PC-3 (cell line): ENCODE measurements at regions not wholly inside any gene's neighbourhood (a gene's known extent, or its start where the extent isn't known, plus 50 kb on each side); places are given as distances from the start of the nearest gene placed in this dataset.

Source experiments
- ATAC-seq: fragments of 200-7000 bp; cut with Tn5 transposase; 2 replicates; pipeline ENCODE4 v1.9.1; 2020; ENCODE audit warnings: mild to moderate bottlenecking, moderate library complexity
- BruUV-seq: library from RNA; stranded (reverse); fragments of 400-500 nt; replicated peaks from 2 replicates; lab custom pipeline; 2021; lab: Mats Ljungman, UMichigan
- CTCF ChIA-PET: fragments of 300-600 bp; sonication (Branson Sonifier 250); formaldehyde crosslinking; loops from one replicate; lab custom pipeline; 2022; ENCODE audit warnings: antibody characterized with exemption; lab: Charles Lee
- POLR2A ChIA-PET: fragments of 300-600 bp; sonication (Branson Sonifier 250); formaldehyde crosslinking; loops from one replicate; lab custom pipeline; 2022; ENCODE audit warnings: antibody characterized with exemption; ENCODE audit not compliant: unreplicated experiment; lab: Charles Lee
- DNase-seq: peaks from one replicate; pipeline ENCODE4 v3.0.0-alpha.2; 2015
- H2AFZ ChIP-seq: fragments of 300-600 bp; sonication (generic); 2 replicates; pipeline ENCODE4 v1.6.0; 2016; ENCODE audit warnings: antibody characterized with exemption, low read length
- H3F3A ChIP-seq: fragments of 300-600 bp; sonication (generic); one replicate; pipeline ENCODE4 v1.6.0; 2017; ENCODE audit warnings: antibody characterized with exemption, low read length, control low read depth, mild to moderate bottlenecking; ENCODE audit not compliant: unreplicated experiment
- H3K27ac ChIP-seq: fragments of 300-600 bp; sonication (generic); 2 replicates; pipeline ENCODE4 v1.5.1; 2016; ENCODE audit warnings: mild to moderate bottlenecking, low read length
- H3K27me3 ChIP-seq: fragments of 300-600 bp; sonication (generic); 2 replicates; pipeline ENCODE4 v1.6.1; 2016; ENCODE audit warnings: low read length, mixed read lengths
- H3K36me3 ChIP-seq: fragments of 300-600 bp; sonication (generic); 2 replicates; pipeline ENCODE4 v1.6.1; 2016; ENCODE audit warnings: low read depth, mixed run types, low read length, mixed read lengths
- H3K4me1 ChIP-seq: fragments of 300-600 bp; sonication (generic); 2 replicates; pipeline ENCODE4 v1.5.1; 2016; ENCODE audit warnings: low read length; ENCODE audit not compliant: insufficient read depth
- H3K4me2 ChIP-seq: fragments of 300-600 bp; sonication (generic); 2 replicates; pipeline ENCODE4 v1.6.0; 2016; ENCODE audit warnings: low read length
- H3K4me3 ChIP-seq: fragments of 300-600 bp; sonication (generic); 2 replicates; pipeline ENCODE4 v1.5.1; 2016; ENCODE audit warnings: mild to moderate bottlenecking, low read length, mixed read lengths
- H3K79me2 ChIP-seq: fragments of 300-600 bp; sonication (generic); 2 replicates; pipeline ENCODE4 v1.6.1; 2017; ENCODE audit warnings: low read length, mixed read lengths
- H3K9ac ChIP-seq: fragments of 300-600 bp; sonication (generic); 2 replicates; pipeline ENCODE4 v1.6.0; 2016; ENCODE audit warnings: mild to moderate bottlenecking, low read length
- H3K9me2 ChIP-seq: fragments of 300-600 bp; sonication (generic); replicated peaks from 2 replicates; pipeline ENCODE4 v1.6.1; 2016; ENCODE audit warnings: mixed run types, low read length, mixed read lengths
- H3K9me3 ChIP-seq: fragments of 300-600 bp; sonication (generic); 2 replicates; pipeline ENCODE4 v1.6.1; 2016; ENCODE audit warnings: low read length, mixed read lengths
- H4K20me1 ChIP-seq: fragments of 300-600 bp; sonication (generic); 2 replicates; pipeline ENCODE4 v1.6.1; 2016; ENCODE audit warnings: low read length, mixed read lengths
- CTCF ChIP-seq: fragments of 300-600 bp; sonication (generic); conservative IDR thresholded peaks from 2 replicates; pipeline ENCODE4 v1.5.1; 2017; ENCODE audit warnings: antibody characterized with exemption, low read depth, mild to moderate bottlenecking, low read length
- EZH2 ChIP-seq: fragments of 300-600 bp; sonication (generic); IDR thresholded peaks from one replicate; pipeline ENCODE4 v1.6.1; 2017; ENCODE audit warnings: antibody characterized with exemption, mild to moderate bottlenecking, low read length; ENCODE audit not compliant: unreplicated experiment
- EZH2phosphoT487 ChIP-seq: fragments of 300-600 bp; sonication (generic); IDR thresholded peaks from 2 replicates; pipeline ENCODE4 v1.6.1; 2018; ENCODE audit warnings: mild to moderate bottlenecking, antibody characterized with exemption, low read length, borderline replicate concordance
- intact Hi-C: fragments of 100-400 bp; cut with micrococcal nuclease; formaldehyde crosslinking; loops from 2 replicates; pipeline ENCODE4 v1.9.0; 2023

GRCh38 chr1:80248886-80249285 lies 1242.4 kb upstream of the ADGRL4 start:
- no peak overlapping the region for H3K9ac ChIP-seq
- ATAC-seq (peak; percentile 23; the same call in 1 of the 2 replicates), DNase-seq (peak; percentile 31)
- no peaks in the 10 kb centered on the region for H3K9me3 ChIP-seq
- H3K27ac ChIP-seq: no peak overlapping the region
- ChIA-PET CTCF (no interaction called here), POLR2A (no interaction called here)
- intact Hi-C loops: no loop called here
- H2AFZ ChIP-seq: no peak overlapping the region
- peaks cover 10% of the 10 kb centered on the region; the same call in 1 of the 2 replicates for H3K4me1 ChIP-seq
- TF ChIP-seq CTCF: no peak
- TF ChIP-seq EZH2phosphoT487: no peak
- no peak for TF ChIP-seq EZH2
- no peaks in the 10 kb centered on the region for H4K20me1 ChIP-seq
- H3K36me3 ChIP-seq: no peaks in the 10 kb centered on the region
- BruUV-seq: no TSS peak
- no peak overlapping the region for H3K4me3 ChIP-seq
- H3K4me2 ChIP-seq: no peak overlapping the region
- no peaks in the 10 kb centered on the region for H3K79me2 ChIP-seq
- H3F3A ChIP-seq: no peaks in the 10 kb centered on the region
- no peaks in the 10 kb centered on the region for H3K27me3 ChIP-seq
- H3K9me2 ChIP-seq: no peaks in the 10 kb centered on the region

GRCh38 chr1:80245813-80246212 lies 1239.3 kb upstream of the ADGRL4 start:
- Histone ChIP-seq H3K9ac (no peak overlapping the region), H2AFZ (no peak overlapping the region), H3K27ac (no peak overlapping the region), H3K4me3 (no peak overlapping the region), H3K9me3 (no peaks in the 10 kb centered on the region), H4K20me1 (no peaks in the 10 kb centered on the region), H3K4me1 (peaks cover 3% of the 10 kb centered on the region; the same call in 1 of the 2 replicates), H3K4me2 (no peak overlapping the region), H3K36me3 (no peaks in the 10 kb centered on the region), H3K27me3 (no peaks in the 10 kb centered on the region), H3F3A (no peaks in the 10 kb centered on the region), H3K9me2 (no peaks in the 10 kb centered on the region), H3K79me2 (no peaks in the 10 kb centered on the region)
- intact Hi-C loops: no loop called here
- no TSS peak for BruUV-seq
- CTCF ChIA-PET: no interaction called here
- TF ChIP-seq CTCF (no peak), EZH2 (no peak), EZH2phosphoT487 (no peak)
- DNase-seq: no peak
- ATAC-seq: no peak
- POLR2A ChIA-PET: no interaction called here

GRCh38 chr1:80244372-80244771 lies 1237.8 kb upstream of the ADGRL4 start:
- no peaks in the 10 kb centered on the region for H4K20me1 ChIP-seq
- H3K4me3 ChIP-seq: no peak overlapping the region
- no TSS peak for BruUV-seq
- H3K9ac ChIP-seq: no peak overlapping the region
- H3K36me3 ChIP-seq: no peaks in the 10 kb centered on the region
- no peaks in the 10 kb centered on the region for H3F3A ChIP-seq
- no peak for TF ChIP-seq EZH2phosphoT487
- TF ChIP-seq EZH2: no peak
- TF ChIP-seq CTCF: no peak
- H3K9me3 ChIP-seq: no peaks in the 10 kb centered on the region
- no peaks in the 10 kb centered on the region for H3K27me3 ChIP-seq
- no peak overlapping the region for H3K4me2 ChIP-seq
- no peak for DNase-seq
- ChIA-PET POLR2A (no interaction called here), CTCF (no interaction called here)
- no peak overlapping the region for H3K27ac ChIP-seq
- H3K79me2 ChIP-seq: no peaks in the 10 kb centered on the region
- ATAC-seq: no peak
- intact Hi-C loops: no loop called here
- H3K9me2 ChIP-seq: no peaks in the 10 kb centered on the region
- H3K4me1 ChIP-seq: no peaks in the 10 kb centered on the region
- H2AFZ ChIP-seq: no peak overlapping the region
